HG03439 (cell line): ENCODE measurements at regions not wholly inside any gene's neighbourhood (a gene's known extent, or its start where the extent isn't known, plus 50 kb on each side); places are given as distances from the start of the nearest gene placed in this dataset.
"Not testable (repeated sequence)": the region's sequence is repeated elsewhere in the genome, so short reads cannot be mapped to it uniquely, and the experiment has no call there.

Experiments
- ATAC-seq: cut with Tn5 transposase; IDR thresholded peaks from one replicate; pipeline ENCODE4 v1.9.1; 2021; ENCODE audit warnings: mild to moderate bottlenecking, moderate library complexity; ENCODE audit not compliant: unreplicated experiment

DNA sequence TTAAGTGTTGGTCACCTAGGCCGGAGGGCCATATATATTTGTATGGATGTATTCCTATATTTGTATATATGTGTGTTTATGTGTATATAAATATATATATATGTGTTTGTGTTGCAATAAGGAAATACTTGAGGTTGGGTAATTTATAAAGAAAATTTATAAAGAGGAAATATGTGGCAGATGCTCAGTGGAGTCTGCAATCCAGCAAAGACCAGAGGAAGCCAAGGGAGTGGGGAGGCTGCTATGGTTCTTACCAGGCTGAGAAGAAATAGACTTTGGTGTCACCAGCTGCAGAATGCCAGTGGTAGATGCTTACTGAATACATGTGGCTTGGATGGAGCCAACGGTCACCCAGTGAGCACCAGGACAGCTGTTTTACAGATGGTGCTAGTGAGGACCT, 97.4 kb upstream of the ELOVL5 start:
- ATAC-seq = no peak

DNA sequence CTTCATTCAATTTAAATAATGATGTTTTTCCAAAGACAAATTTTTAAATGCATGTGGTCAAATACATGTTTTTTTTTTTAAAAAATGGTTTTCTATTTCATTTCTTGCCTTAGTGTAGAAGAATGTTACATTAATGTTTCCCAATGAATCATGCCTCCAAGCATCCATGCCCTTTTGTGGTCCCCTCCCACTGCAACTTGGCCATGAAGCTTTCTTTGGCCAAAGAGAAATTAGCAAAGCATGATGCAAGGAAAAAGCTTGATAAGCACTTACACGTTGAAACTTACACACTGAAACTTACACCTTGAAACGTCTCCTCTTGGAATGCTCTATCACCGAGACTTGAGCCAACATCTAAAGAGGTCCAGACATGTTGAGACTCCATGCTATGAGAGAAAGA, 93.0 kb upstream of the ELOVL5 start:
- ATAC-seq = no peak

DNA sequence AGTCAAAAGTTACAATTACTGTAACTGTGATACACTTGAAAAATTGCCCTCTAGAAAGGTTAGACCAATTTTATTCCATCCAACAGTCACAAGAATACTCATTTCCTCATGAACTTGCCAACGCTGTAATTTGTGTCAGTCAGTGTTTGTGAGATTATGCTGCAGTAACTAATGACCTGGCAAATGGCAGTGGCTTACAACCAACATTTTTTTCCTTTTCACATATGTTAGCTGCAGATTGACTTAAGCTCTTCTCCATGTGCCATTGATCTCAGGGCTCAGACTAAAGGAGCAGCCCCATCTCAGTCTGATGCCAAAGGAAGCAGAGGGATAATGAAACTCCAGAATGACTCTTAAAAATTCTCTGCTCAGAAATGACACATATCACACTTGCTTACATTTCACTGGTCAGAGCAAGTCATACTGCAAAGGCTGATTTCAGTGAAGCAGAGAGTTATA, 92.3 kb upstream of the ELOVL5 start:
- no peak for ATAC-seq

GRCh38 chr6:53440336-53440945, 91.7 kb upstream of the ELOVL5 start:
- no peak for ATAC-seq

GRCh38 chr6:53439556-53439955, 90.8 kb upstream of the ELOVL5 start:
- no peak for ATAC-seq

GRCh38 chr6:53437557-53438202, 88.9 kb upstream of the ELOVL5 start:
- ATAC-seq = no peak

- no peak for ATAC-seq
Measured at GRCh38 chr6:53436526-53437303, 88.0 kb upstream of the ELOVL5 start.

GRCh38 chr6:53433951-53434285, 85.2 kb upstream of the ELOVL5 start:
- ATAC-seq = no peak

GRCh38 chr6:53433261-53433950, 84.7 kb upstream of the ELOVL5 start:
- ATAC-seq = no peak

GRCh38 chr6:53432318-53433161, 83.8 kb upstream of the ELOVL5 start:
- no peak for ATAC-seq

DNA sequence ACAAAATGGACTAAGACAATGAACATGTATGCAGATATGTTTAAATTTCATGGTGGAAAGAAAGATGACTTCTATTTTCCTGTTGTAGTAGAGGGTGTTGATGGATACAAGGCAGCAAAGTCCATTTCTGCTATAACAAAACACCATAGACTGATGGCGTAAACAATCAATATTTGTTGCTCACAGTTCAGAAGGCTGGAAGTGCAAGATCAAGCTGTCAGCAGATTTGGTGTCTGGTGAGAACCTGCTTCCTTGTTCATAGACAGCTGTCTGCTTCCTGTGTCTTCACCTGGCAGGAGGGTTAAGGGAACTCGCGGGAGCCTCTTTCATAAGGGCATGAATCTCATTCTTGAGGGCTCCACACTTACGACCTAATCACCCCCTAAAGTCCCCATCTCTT, 83.0 kb upstream of the ELOVL5 start:
- no peak for ATAC-seq

GRCh38 chr6:53429401-53429800, 80.7 kb upstream of the ELOVL5 start:
- ATAC-seq = no peak

- no peak for ATAC-seq
Measured at GRCh38 chr6:53428886-53429285, 80.1 kb upstream of the ELOVL5 start.

DNA sequence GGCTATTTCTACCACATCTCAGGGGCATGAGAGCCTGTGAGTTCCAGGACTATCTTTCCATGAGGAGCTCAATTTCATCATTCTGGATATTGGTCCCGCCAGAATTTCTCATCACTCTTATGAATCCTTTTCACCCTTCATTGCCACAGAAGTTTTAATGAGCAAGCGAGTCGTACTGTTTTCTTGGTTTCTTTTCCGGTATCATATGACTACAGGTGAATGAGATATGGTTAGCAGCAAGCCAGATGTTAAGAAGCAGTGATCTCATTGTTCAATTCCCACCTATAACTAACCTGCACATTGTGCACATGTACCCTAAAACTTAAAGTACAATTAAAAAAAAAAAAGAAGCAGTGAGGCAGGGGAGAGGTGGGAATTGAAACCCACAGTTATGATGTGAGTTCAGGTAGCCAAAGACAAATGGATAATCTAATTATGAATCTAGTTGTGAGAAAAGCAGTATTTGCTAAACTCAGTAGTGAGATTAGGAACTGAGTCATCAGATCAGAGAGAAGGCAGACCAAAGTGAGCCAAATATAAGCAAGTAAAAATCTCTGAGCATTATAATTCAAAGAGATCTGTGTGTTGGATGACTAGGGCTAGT, 78.0 kb upstream of the ELOVL5 start:
- peak; percentile 82 for ATAC-seq

GRCh38 chr6:53426117-53426516, 77.4 kb upstream of the ELOVL5 start:
- no peak for ATAC-seq

DNA sequence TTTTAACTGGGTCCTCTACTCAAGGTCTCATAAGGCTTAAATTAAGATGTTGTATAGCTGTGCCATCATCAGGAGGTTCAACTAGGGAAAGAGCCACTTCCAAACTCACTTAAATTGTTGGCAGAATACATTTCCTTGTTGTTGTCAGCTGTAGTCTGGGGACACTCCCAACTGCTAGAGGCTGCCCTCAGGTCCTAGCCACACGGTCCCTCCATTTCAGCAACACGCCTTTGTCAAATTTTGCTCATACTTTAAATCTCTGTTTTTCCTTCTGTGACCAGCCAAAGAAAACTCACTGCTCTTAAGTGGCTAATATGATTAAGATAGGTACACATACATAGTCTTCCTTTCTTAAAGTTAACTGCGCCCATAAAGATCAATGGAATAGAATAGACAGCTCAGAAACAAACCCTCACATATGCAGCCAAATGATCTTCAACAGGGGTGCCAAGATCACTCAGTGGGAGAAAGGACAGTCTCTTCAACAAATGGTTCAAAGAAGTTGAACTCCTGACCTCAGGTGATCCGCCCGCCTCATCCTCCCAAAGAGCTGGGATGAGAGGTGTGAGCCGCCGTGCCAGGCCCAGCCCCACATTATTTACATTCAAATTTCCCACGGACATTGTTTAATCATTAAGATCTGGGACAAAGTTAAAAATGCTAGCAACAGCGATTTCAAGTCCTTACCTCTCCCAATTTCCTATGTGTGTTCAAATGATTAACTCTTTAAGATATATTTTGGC, 76.4 kb upstream of the ELOVL5 start:
- ATAC-seq = no peak

GRCh38 chr6:53424300-53424699, 75.5 kb upstream of the ELOVL5 start:
- ATAC-seq = no peak

- ATAC-seq = not testable (repeated sequence)
Measured at GRCh38 chr6:53423560-53423959, 74.8 kb upstream of the ELOVL5 start.

- ATAC-seq = no peak
Measured at GRCh38 chr6:53419026-53419425, 70.3 kb upstream of the ELOVL5 start.

DNA sequence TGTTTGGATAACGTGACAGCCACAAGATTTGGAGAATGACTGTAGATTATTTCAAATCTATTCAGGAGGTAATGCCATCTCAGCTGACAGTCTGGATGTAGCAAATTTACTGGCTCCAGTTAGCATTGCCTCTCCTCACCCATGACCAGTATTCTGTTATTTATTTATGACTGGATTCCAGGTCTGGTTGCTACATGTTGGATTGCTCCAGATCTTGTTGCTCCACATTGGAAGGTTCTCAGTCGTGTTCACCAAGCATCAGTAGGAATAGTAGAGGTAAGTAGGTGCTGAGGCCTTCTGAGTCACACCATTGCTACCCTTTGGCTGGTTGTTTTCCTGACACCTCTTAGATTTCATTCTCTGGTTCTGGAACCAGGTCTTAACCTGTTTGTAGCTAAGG, 69.5 kb upstream of the ELOVL5 start:
- ATAC-seq = no peak
